ENCODE measurements at regions not wholly inside any gene's neighbourhood (a gene's known extent, or its start where the extent isn't known, plus 50 kb on each side); places are given as distances from the start of the nearest gene placed in this dataset.

GRCh38 chr10:33073641-33074415, 115.8 kb upstream of the ITGB1 start:
- TF ChIP-seq CTCF (IDR thresholded peaks at IDR 0.05): no peak
- Histone ChIP-seq H3K27ac (no peak overlapping the region), H3K9me3 (no peaks in the 10 kb centered on the region), H3K36me3 (no peaks in the 10 kb centered on the region), H3K27me3 (no peaks in the 10 kb centered on the region), H3K4me1 (no peaks in the 10 kb centered on the region), H3K4me3 (no peak overlapping the region)
- no peak for DNase-seq (ENCODE audit: low spot score)

- Histone ChIP-seq H3K36me3 (no peaks in the 10 kb centered on the region), H3K9me3 (no peaks in the 10 kb centered on the region), H3K4me3 (no peak overlapping the region), H3K4me1 (no peaks in the 10 kb centered on the region), H3K27me3 (no peaks in the 10 kb centered on the region), H3K27ac (no peak overlapping the region)
- no peak for DNase-seq (ENCODE audit: low spot score)
- no peak for TF ChIP-seq CTCF (IDR thresholded peaks at IDR 0.05)
Measured at GRCh38 chr10:33071857-33072256, 113.8 kb upstream of the ITGB1 start.

GRCh38 chr10:33070101-33070500, 112.1 kb upstream of the ITGB1 start:
- no peak for TF ChIP-seq CTCF (IDR thresholded peaks at IDR 0.05)
- DNase-seq (ENCODE audit: low spot score): no peak
- Histone ChIP-seq H3K27me3 (no peaks in the 10 kb centered on the region), H3K4me1 (no peaks in the 10 kb centered on the region), H3K9me3 (no peaks in the 10 kb centered on the region), H3K36me3 (no peaks in the 10 kb centered on the region), H3K4me3 (no peak overlapping the region), H3K27ac (no peak overlapping the region)

GRCh38 chr10:33067917-33068316, 109.9 kb upstream of the ITGB1 start:
- no peak overlapping the region for H3K4me3 ChIP-seq

GRCh38 chr10:33067481-33067880, 109.5 kb upstream of the ITGB1 start:
- H3K4me3 ChIP-seq: no peak overlapping the region
- H3K27ac ChIP-seq: no peak overlapping the region
- DNase-seq (ENCODE audit: low spot score): no peak
- no peaks in the 10 kb centered on the region for H3K36me3 ChIP-seq
- H3K9me3 ChIP-seq: no peaks in the 10 kb centered on the region
- no peaks in the 10 kb centered on the region for H3K27me3 ChIP-seq
- H3K4me1 ChIP-seq: no peaks in the 10 kb centered on the region
- TF ChIP-seq CTCF (IDR thresholded peaks at IDR 0.05): no peak

More at GRCh38 chr10:33067917-33068316, 109.9 kb upstream of the ITGB1 start:
- DNase-seq (ENCODE audit: low spot score): no peak
- no peak for TF ChIP-seq CTCF (IDR thresholded peaks at IDR 0.05)
- Histone ChIP-seq H3K27ac (no peak overlapping the region), H3K9me3 (no peaks in the 10 kb centered on the region), H3K36me3 (no peaks in the 10 kb centered on the region), H3K27me3 (no peaks in the 10 kb centered on the region), H3K4me1 (no peaks in the 10 kb centered on the region)
